GM12875 (cell line): ENCODE measurements at regions not wholly inside any gene's neighbourhood (a gene's known extent, or its start where the extent isn't known, plus 50 kb on each side); places are given as distances from the start of the nearest gene placed in this dataset.

ENCODE experiments used
- H3K4me3 ChIP-seq: one replicate; pipeline ENCODE4 v1.5.1; 2011; ENCODE audit warnings: low read depth, low read length, control low read depth
- CTCF ChIP-seq: IDR thresholded peaks from 2 replicates; pipeline ENCODE4 v1.5.1; 2011; ENCODE audit warnings: low read depth, mild to moderate bottlenecking, control low read depth, inconsistent platforms, low read length, moderate library complexity, borderline replicate concordance; ENCODE audit not compliant: insufficient read depth

- no peak overlapping the region for H3K4me3 ChIP-seq
- TF ChIP-seq CTCF = no peak
These were observed 81.3 kb upstream of the IRX6 start for GRCh38 chr16:55242667-55243066.

- TF ChIP-seq CTCF = no peak
- no peak overlapping the region for H3K4me3 ChIP-seq
These were observed 75.9 kb upstream of the IRX6 start for GRCh38 chr16:55248058-55248457.

GRCh38 chr16:55248494-55248893 is 75.5 kb upstream of the IRX6 start:
- H3K4me3 ChIP-seq = no peak overlapping the region
- no peak for TF ChIP-seq CTCF

GRCh38 chr16:55249361-55249760 is 74.6 kb upstream of the IRX6 start:
- no peak overlapping the region for H3K4me3 ChIP-seq
- no peak for TF ChIP-seq CTCF

GRCh38 chr16:55249936-55250335 is 74.1 kb upstream of the IRX6 start:
- H3K4me3 ChIP-seq = no peak overlapping the region
- no peak for TF ChIP-seq CTCF

GRCh38 chr16:55250701-55251100 is 73.3 kb upstream of the IRX6 start:
- no peak for TF ChIP-seq CTCF
- no peak overlapping the region for H3K4me3 ChIP-seq

- no peak for TF ChIP-seq CTCF
- H3K4me3 ChIP-seq = no peak overlapping the region
These were observed 72.9 kb upstream of the IRX6 start for GRCh38 chr16:55251151-55251550.
